PFSK-1 (cell line): ENCODE measurements at regions not wholly inside any gene's neighbourhood (a gene's known extent, or its start where the extent isn't known, plus 50 kb on each side); places are given as distances from the start of the nearest gene placed in this dataset.

Source experiments
- POLR2AphosphoS5 ChIP-seq: IDR thresholded peaks from 2 replicates; pipeline ENCODE4 v1.6.1; 2012; ENCODE audit warnings: low read depth, mild to moderate bottlenecking, control low read depth, low read length, moderate library complexity
- REST ChIP-seq, 2 experiments: IDR thresholded peaks; 2 replicates each; pipeline versions ENCODE4 v1.6.1 to v1.8.0; 2011 to 2012; ENCODE audit warnings: low read depth in 2 of 2, low read length in 2 of 2, control low read depth in 1 of 2, inconsistent platforms in 1 of 2, mild to moderate bottlenecking in 1 of 2, moderate library complexity in 1 of 2; ENCODE audit not compliant: insufficient read depth in 1 of 2
- TAF1 ChIP-seq: IDR thresholded peaks from 2 replicates; pipeline ENCODE4 v1.6.1; 2012; ENCODE audit warnings: low read length, control low read depth, borderline replicate concordance; ENCODE audit not compliant: insufficient read depth

GRCh38 chr2:2542966-2543611, 212.0 kb upstream of the MYT1L start:
- TF ChIP-seq TAF1 (no peak), POLR2AphosphoS5 (no peak), REST (IDR thresholded peaks at IDR 0.05; ENCODE audit: insufficient read depth in 1 of 2, low read depth in 2 of 2, low read length in 2 of 2) (no peak)
